ENCODE measurements at regions not wholly inside any gene's neighbourhood (a gene's known extent, or its start where the extent isn't known, plus 50 kb on each side); places are given as distances from the start of the nearest gene placed in this dataset.

GRCh38 chr3:73952781-73953180 is 328.0 kb upstream of the PDZRN3 start:
- no peaks in the 10 kb centered on the region for H3K4me1 ChIP-seq
- H3K9me3 ChIP-seq = no peaks in the 10 kb centered on the region
- no peak overlapping the region for H3K4me3 ChIP-seq
- no peaks in the 10 kb centered on the region for H3K27me3 ChIP-seq
- H3K27ac ChIP-seq = no peak overlapping the region
- no peak overlapping the region for H3K9ac ChIP-seq (ENCODE audit: low read depth in 2 of 2, low read length in 2 of 2)
- H3K36me3 ChIP-seq = no peaks in the 10 kb centered on the region
- TF ChIP-seq CTCF (IDR thresholded peaks at IDR 0.05) = no peak
- intact Hi-C loops (cut with DNase I) = no loop called here
- DNase-seq = no peak

- intact Hi-C loops (cut with DNase I) = no loop called here
- Histone ChIP-seq H3K9ac (ENCODE audit: low read depth in 2 of 2, low read length in 2 of 2) (no peak overlapping the region), H3K4me1 (no peaks in the 10 kb centered on the region), H3K27ac (no peak overlapping the region), H3K36me3 (no peaks in the 10 kb centered on the region), H3K9me3 (no peaks in the 10 kb centered on the region), H3K27me3 (no peaks in the 10 kb centered on the region), H3K4me3 (no peak overlapping the region)
- no peak for TF ChIP-seq CTCF (IDR thresholded peaks at IDR 0.05)
- no peak for DNase-seq
Observed at GRCh38 chr3:73950865-73951558, 326.3 kb upstream of the PDZRN3 start.

GRCh38 chr3:73945541-73945940 is 320.8 kb upstream of the PDZRN3 start:
- intact Hi-C loops (cut with DNase I) = no loop called here
- H3K4me1 ChIP-seq = no peaks in the 10 kb centered on the region
- no peak for TF ChIP-seq CTCF (IDR thresholded peaks at IDR 0.05)

GRCh38 chr3:73939985-73940384 is 315.2 kb upstream of the PDZRN3 start:
- no peaks in the 10 kb centered on the region for H3K4me1 ChIP-seq
- H3K27ac ChIP-seq = no peak overlapping the region
- no peak for TF ChIP-seq CTCF (IDR thresholded peaks at IDR 0.05)
- no peak overlapping the region for H3K4me3 ChIP-seq
- no peaks in the 10 kb centered on the region for H3K36me3 ChIP-seq
- intact Hi-C loops (cut with DNase I) = no loop called here
- H3K9me3 ChIP-seq = no peaks in the 10 kb centered on the region
- H3K27me3 ChIP-seq = no peaks in the 10 kb centered on the region
- H3K9ac ChIP-seq (ENCODE audit: low read depth in 2 of 2, low read length in 2 of 2) = no peak overlapping the region
- DNase-seq = no peak

More at GRCh38 chr3:73945541-73945940, 320.8 kb upstream of the PDZRN3 start:
- Histone ChIP-seq H3K36me3 (no peaks in the 10 kb centered on the region), H3K27ac (no peak overlapping the region), H3K27me3 (no peaks in the 10 kb centered on the region), H3K9ac (ENCODE audit: low read depth in 2 of 2, low read length in 2 of 2) (no peak overlapping the region), H3K4me3 (no peak overlapping the region), H3K9me3 (no peaks in the 10 kb centered on the region)
- no peak for DNase-seq

GRCh38 chr3:73933585-73933984 is 308.8 kb upstream of the PDZRN3 start:
- Histone ChIP-seq H3K4me1 (no peaks in the 10 kb centered on the region), H3K27ac (no peak overlapping the region), H3K4me3 (no peak overlapping the region), H3K36me3 (no peaks in the 10 kb centered on the region), H3K9ac (ENCODE audit: low read depth in 2 of 2, low read length in 2 of 2) (no peak overlapping the region), H3K27me3 (no peaks in the 10 kb centered on the region), H3K9me3 (no peaks in the 10 kb centered on the region)
- no peak for DNase-seq
- intact Hi-C loops (cut with DNase I) = no loop called here
- TF ChIP-seq CTCF (IDR thresholded peaks at IDR 0.05) = no peak
